ENCODE measurements at regions not wholly inside any gene's neighbourhood (a gene's known extent, or its start where the extent isn't known, plus 50 kb on each side); places are given as distances from the start of the nearest gene placed in this dataset.

- Histone ChIP-seq H3K79me2 (ENCODE audit: control insufficient read depth, insufficient read depth, low read length) (no peaks in the 10 kb centered on the region), H2AFZ (ENCODE audit: low read length) (no peak overlapping the region), H3K9ac (ENCODE audit: insufficient read depth, low read length) (no peak overlapping the region), H3K36me3 (ENCODE audit: control insufficient read depth, insufficient read depth, low read length) (no peaks in the 10 kb centered on the region), H3K27me3 (ENCODE audit: control insufficient read depth, insufficient read depth, low read length) (no peaks in the 10 kb centered on the region), H3K4me2 (ENCODE audit: extremely low read depth, insufficient read depth, low read length) (no peak overlapping the region), H3K9me3 (ENCODE audit: control insufficient read depth, insufficient read depth, low read depth, low read length) (no peaks in the 10 kb centered on the region), H3K27ac (ENCODE audit: insufficient read depth, low read length) (no peak overlapping the region), H3K4me3 (replicated peaks in 1 of 4; ENCODE audit: control extremely low read depth in 1 of 4, insufficient read depth in 1 of 4, low read depth in 3 of 4, low read length in 4 of 4) (no peak overlapping the region), H4K20me1 (ENCODE audit: control insufficient read depth, extremely low read depth, insufficient read depth, low read length) (no peaks in the 10 kb centered on the region), H3K4me1 (ENCODE audit: control insufficient read depth, extremely low read depth, insufficient read depth, low read length) (no peaks in the 10 kb centered on the region)
- TF ChIP-seq, protein P1, sequence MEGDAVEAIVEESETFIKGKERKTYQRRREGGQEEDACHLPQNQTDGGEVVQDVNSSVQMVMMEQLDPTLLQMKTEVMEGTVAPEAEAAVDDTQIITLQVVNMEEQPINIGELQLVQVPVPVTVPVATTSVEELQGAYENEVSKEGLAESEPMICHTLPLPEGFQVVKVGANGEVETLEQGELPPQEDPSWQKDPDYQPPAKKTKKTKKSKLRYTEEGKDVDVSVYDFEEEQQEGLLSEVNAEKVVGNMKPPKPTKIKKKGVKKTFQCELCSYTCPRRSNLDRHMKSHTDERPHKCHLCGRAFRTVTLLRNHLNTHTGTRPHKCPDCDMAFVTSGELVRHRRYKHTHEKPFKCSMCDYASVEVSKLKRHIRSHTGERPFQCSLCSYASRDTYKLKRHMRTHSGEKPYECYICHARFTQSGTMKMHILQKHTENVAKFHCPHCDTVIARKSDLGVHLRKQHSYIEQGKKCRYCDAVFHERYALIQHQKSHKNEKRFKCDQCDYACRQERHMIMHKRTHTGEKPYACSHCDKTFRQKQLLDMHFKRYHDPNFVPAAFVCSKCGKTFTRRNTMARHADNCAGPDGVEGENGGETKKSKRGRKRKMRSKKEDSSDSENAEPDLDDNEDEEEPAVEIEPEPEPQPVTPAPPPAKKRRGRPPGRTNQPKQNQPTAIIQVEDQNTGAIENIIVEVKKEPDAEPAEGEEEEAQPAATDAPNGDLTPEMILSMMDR (conservative IDR thresholded peaks at IDR 0.05 in 1 of 2, IDR thresholded peaks at IDR 0.05 in 1 of 2; ENCODE audit: low read depth in 1 of 2, low read length in 2 of 2) = no peak
- no peak for TF ChIP-seq EZH2 (IDR thresholded peaks at IDR 0.05; ENCODE audit: low read length, missing control alignments)
- DNase-seq (ENCODE audit: low read depth in 2 of 2) = no peak
These were observed 188.7 kb downstream of the CHRM3 start for GRCh38 chr1:239575113-239575512.

- Histone ChIP-seq H3K4me2 (ENCODE audit: extremely low read depth, insufficient read depth, low read length) (no peak overlapping the region), H3K27ac (ENCODE audit: insufficient read depth, low read length) (no peak overlapping the region), H4K20me1 (ENCODE audit: control insufficient read depth, extremely low read depth, insufficient read depth, low read length) (no peaks in the 10 kb centered on the region), H3K36me3 (ENCODE audit: control insufficient read depth, insufficient read depth, low read length) (no peaks in the 10 kb centered on the region), H3K9me3 (ENCODE audit: control insufficient read depth, insufficient read depth, low read depth, low read length) (no peaks in the 10 kb centered on the region), H3K4me3 (replicated peaks in 1 of 4; ENCODE audit: control extremely low read depth in 1 of 4, insufficient read depth in 1 of 4, low read depth in 3 of 4, low read length in 4 of 4) (no peak overlapping the region), H3K4me1 (ENCODE audit: control insufficient read depth, extremely low read depth, insufficient read depth, low read length) (no peaks in the 10 kb centered on the region), H2AFZ (ENCODE audit: low read length) (no peak overlapping the region), H3K27me3 (ENCODE audit: control insufficient read depth, insufficient read depth, low read length) (no peaks in the 10 kb centered on the region), H3K9ac (ENCODE audit: insufficient read depth, low read length) (no peak overlapping the region), H3K79me2 (ENCODE audit: control insufficient read depth, insufficient read depth, low read length) (no peaks in the 10 kb centered on the region)
- TF ChIP-seq EZH2 (IDR thresholded peaks at IDR 0.05; ENCODE audit: low read length, missing control alignments) = no peak
- TF ChIP-seq, protein P1 (conservative IDR thresholded peaks at IDR 0.05 in 1 of 2, IDR thresholded peaks at IDR 0.05 in 1 of 2; ENCODE audit: low read depth in 1 of 2, low read length in 2 of 2) = no peak
- peak in 1 of 2 donors; percentile 1 for DNase-seq (ENCODE audit: low read depth in 2 of 2)
These were observed 197.2 kb downstream of the CHRM3 start for GRCh38 chr1:239583536-239583935.

DNA sequence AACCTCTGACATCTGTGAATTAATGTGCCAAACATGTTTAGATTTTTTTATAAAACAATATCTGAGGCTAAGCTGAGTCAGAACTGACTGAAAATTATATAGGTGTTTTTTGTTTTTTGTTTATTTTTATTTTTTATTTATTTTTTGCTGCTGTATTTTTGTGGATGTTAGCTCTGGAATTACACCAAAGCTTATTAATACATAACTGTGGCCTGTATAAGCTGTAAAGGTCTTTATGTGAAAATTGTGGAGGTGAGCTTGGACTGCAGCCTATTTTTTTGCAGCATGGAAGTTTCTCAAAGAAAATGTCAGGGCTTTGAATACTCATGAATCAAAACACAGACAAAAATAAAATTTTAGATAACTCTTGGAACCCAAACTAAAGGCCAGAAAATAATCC lies 199.8 kb downstream of the CHRM3 start:
- H3K4me3 ChIP-seq (replicated peaks in 1 of 4; ENCODE audit: control extremely low read depth in 1 of 4, insufficient read depth in 1 of 4, low read depth in 3 of 4, low read length in 4 of 4) = no peak overlapping the region
- H3K4me2 ChIP-seq (ENCODE audit: extremely low read depth, insufficient read depth, low read length) = no peak overlapping the region
- no peak for DNase-seq (ENCODE audit: low read depth in 2 of 2)
- TF ChIP-seq, protein P1 (conservative IDR thresholded peaks at IDR 0.05 in 1 of 2, IDR thresholded peaks at IDR 0.05 in 1 of 2; ENCODE audit: low read depth in 1 of 2, low read length in 2 of 2) = no peak
- no peak for TF ChIP-seq EZH2 (IDR thresholded peaks at IDR 0.05; ENCODE audit: low read length, missing control alignments)
- H3K79me2 ChIP-seq (ENCODE audit: control insufficient read depth, insufficient read depth, low read length) = no peaks in the 10 kb centered on the region
- H4K20me1 ChIP-seq (ENCODE audit: control insufficient read depth, extremely low read depth, insufficient read depth, low read length) = no peaks in the 10 kb centered on the region
- no peak overlapping the region for H2AFZ ChIP-seq (ENCODE audit: low read length)
- no peak overlapping the region for H3K27ac ChIP-seq (ENCODE audit: insufficient read depth, low read length)
- H3K4me1 ChIP-seq (ENCODE audit: control insufficient read depth, extremely low read depth, insufficient read depth, low read length) = no peaks in the 10 kb centered on the region
- H3K27me3 ChIP-seq (ENCODE audit: control insufficient read depth, insufficient read depth, low read length) = no peaks in the 10 kb centered on the region
- no peaks in the 10 kb centered on the region for H3K9me3 ChIP-seq (ENCODE audit: control insufficient read depth, insufficient read depth, low read depth, low read length)
- H3K9ac ChIP-seq (ENCODE audit: insufficient read depth, low read length) = no peak overlapping the region
- H3K36me3 ChIP-seq (ENCODE audit: control insufficient read depth, insufficient read depth, low read length) = no peaks in the 10 kb centered on the region
